NT2/D1 (cell line): ENCODE measurements at regions not wholly inside any gene's neighbourhood (a gene's known extent, or its start where the extent isn't known, plus 50 kb on each side); places are given as distances from the start of the nearest gene placed in this dataset.

ENCODE experiments used
- DNase-seq: peaks from one replicate; pipeline ENCODE4 v3.0.0-alpha.2; 2011; ENCODE audit warnings: low read depth, low spot score
- H3K27me3 ChIP-seq: 2 replicates; pipeline ENCODE4 v1.6.0; 2011; ENCODE audit warnings: mild to moderate bottlenecking; ENCODE audit not compliant: insufficient read length, insufficient read depth
- H3K36me3 ChIP-seq: 2 replicates; pipeline ENCODE4 v1.6.1; 2011; ENCODE audit warnings: mild to moderate bottlenecking, low read length, mixed read lengths; ENCODE audit not compliant: insufficient read depth, insufficient read length
- H3K4me1 ChIP-seq: 2 replicates; pipeline ENCODE4 v1.5.1; 2011; ENCODE audit not compliant: insufficient read depth, insufficient read length
- H3K4me3 ChIP-seq: 2 replicates; pipeline ENCODE4 v1.5.1; 2011; ENCODE audit warnings: low read depth; ENCODE audit not compliant: insufficient read length
- H3K9ac ChIP-seq: 2 replicates; pipeline ENCODE4 v1.6.0; 2011; ENCODE audit warnings: low read depth; ENCODE audit not compliant: insufficient read length
- H3K9me3 ChIP-seq: 2 replicates; pipeline ENCODE4 v1.5.1; 2011; ENCODE audit warnings: mild to moderate bottlenecking, low read length; ENCODE audit not compliant: insufficient read depth
- SUZ12 ChIP-seq: IDR thresholded peaks from 2 replicates; pipeline ENCODE4 v1.6.1; 2011; ENCODE audit not compliant: insufficient read length, insufficient read depth; ENCODE audit errors: extremely low read depth
- YY1 ChIP-seq: IDR thresholded peaks from 2 replicates; pipeline ENCODE4 v1.6.1; 2011; ENCODE audit not compliant: insufficient read length, insufficient read depth
- ZNF274 ChIP-seq: IDR thresholded peaks from 2 replicates; pipeline ENCODE4 v1.6.1; 2011; ENCODE audit warnings: mild to moderate bottlenecking, low read depth, low read length

DNA sequence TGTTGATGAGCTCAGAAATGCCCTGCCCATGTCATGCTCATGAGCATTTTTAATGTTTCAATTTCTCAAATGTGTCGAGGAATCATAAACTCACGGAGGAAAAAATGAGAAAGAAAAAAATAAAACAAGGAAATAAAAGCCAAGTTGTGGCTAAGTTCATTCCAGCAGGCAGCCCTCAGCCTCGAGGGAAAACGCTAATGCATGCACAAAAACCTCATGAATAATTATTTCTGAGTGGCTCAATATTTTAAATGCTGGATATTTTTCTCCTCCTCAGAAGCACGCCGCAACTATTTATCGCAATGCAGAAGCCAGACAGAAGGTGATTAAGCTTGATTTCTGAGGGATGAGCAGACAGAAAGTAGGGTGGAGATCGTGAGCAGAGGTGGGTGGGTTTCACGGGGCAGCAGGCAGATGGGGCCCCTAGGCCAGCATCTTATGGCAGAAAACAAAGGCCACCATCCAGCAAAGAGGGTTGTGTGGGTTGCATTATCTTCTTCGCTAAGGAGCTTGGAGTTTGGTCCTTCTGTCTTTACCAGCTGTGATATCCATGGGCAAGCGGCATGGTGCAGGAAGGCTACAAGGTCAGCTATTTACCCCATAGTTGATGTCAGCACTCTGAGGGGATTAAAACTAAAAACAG lies 151.5 kb upstream of the LRFN2 start:
- no peaks in the 10 kb centered on the region for H3K27me3 ChIP-seq

DNA sequence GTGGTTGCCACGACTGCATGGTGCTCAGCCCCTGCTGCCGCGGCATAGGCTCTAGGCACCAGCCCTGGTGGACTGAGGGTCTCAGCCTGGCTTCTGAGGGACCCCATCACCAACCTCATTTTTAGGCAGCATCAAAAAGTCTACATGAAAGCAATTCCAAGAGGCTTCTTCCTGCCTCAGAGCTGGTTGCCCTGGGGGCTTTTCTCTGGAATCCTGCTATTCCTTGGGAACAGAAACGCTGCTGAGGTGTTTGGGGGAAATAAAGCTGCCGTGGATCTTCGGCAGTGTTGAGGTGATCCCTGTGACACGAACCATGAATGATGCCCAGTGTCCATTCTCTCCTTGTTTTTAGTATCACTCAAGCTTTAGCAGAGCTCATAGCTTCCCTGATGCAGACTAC lies 148.4 kb upstream of the LRFN2 start:
- Histone ChIP-seq H3K9me3 (no peaks in the 10 kb centered on the region), H3K36me3 (no peaks in the 10 kb centered on the region), H3K4me3 (no peak overlapping the region), H3K9ac (no peak overlapping the region), H3K4me1 (peaks cover 5% of the 10 kb centered on the region), H3K27me3 (no peaks in the 10 kb centered on the region)
- TF ChIP-seq ZNF274, result no peak
- no peak for TF ChIP-seq YY1
- no peak for TF ChIP-seq SUZ12
- DNase-seq, result no peak

More for the DNA sequence above, 151.5 kb upstream of the LRFN2 start:
- Histone ChIP-seq H3K36me3 (no peaks in the 10 kb centered on the region), H3K4me1 (peaks cover 5% of the 10 kb centered on the region), H3K4me3 (no peak overlapping the region), H3K9me3 (no peaks in the 10 kb centered on the region), H3K9ac (no peak overlapping the region)
- TF ChIP-seq ZNF274, result no peak
- TF ChIP-seq YY1, result no peak
- no peak for TF ChIP-seq SUZ12
- DNase-seq, result no peak

DNA sequence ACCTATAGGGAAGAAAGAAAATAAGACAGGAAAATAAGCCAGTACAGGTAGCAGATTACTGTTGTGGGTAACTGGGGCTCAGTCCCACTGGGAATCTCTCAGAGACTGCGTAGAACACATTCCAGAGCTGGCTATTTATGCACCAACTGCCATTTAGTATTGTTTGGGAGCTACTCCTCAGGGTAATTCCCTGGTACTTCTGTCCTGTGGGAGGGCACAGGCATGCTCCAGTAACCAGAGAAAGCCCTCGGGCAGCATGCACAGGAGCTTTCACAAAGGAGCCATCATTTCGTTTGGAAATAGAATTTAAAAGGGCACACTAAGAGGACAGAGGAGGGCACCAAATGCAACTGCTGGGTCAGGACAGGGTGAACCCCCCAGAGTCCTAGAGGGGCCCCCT lies 148.0 kb upstream of the LRFN2 start:
- no peak for TF ChIP-seq YY1
- no peak for TF ChIP-seq ZNF274
- TF ChIP-seq SUZ12, result no peak

DNA sequence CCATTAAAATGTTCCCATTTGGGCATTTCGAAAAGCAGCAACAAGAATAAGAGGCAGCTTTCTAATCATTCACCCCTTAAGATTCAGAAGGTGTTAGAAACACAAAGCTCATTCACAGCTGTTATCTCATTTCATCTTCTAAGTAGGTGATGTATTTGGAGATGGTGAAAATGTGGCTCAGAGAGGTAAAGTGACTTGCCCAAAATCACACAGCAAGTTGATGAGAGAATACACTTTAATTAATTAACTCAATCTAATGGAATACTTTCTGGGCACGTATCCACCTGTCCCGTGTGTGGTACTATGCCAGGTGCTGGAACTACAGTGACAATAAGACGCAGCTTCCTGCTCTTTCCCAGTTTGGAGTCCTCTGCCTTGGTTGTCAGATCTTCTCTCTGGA lies 147.4 kb upstream of the LRFN2 start:
- no peaks in the 10 kb centered on the region for H3K36me3 ChIP-seq
- H3K27me3 ChIP-seq, result no peaks in the 10 kb centered on the region
- peaks cover 10% of the 10 kb centered on the region for H3K4me1 ChIP-seq
- H3K9ac ChIP-seq, result no peak overlapping the region
- H3K4me3 ChIP-seq, result no peak overlapping the region
- DNase-seq, result no peak
- TF ChIP-seq YY1 (no peak), SUZ12 (no peak), ZNF274 (no peak)
- no peaks in the 10 kb centered on the region for H3K9me3 ChIP-seq

More for the DNA sequence above, 148.0 kb upstream of the LRFN2 start:
- Histone ChIP-seq H3K9me3 (no peaks in the 10 kb centered on the region), H3K9ac (no peak overlapping the region), H3K36me3 (no peaks in the 10 kb centered on the region), H3K4me1 (peaks cover 6% of the 10 kb centered on the region), H3K27me3 (no peaks in the 10 kb centered on the region), H3K4me3 (no peak overlapping the region)
- no peak for DNase-seq

DNA sequence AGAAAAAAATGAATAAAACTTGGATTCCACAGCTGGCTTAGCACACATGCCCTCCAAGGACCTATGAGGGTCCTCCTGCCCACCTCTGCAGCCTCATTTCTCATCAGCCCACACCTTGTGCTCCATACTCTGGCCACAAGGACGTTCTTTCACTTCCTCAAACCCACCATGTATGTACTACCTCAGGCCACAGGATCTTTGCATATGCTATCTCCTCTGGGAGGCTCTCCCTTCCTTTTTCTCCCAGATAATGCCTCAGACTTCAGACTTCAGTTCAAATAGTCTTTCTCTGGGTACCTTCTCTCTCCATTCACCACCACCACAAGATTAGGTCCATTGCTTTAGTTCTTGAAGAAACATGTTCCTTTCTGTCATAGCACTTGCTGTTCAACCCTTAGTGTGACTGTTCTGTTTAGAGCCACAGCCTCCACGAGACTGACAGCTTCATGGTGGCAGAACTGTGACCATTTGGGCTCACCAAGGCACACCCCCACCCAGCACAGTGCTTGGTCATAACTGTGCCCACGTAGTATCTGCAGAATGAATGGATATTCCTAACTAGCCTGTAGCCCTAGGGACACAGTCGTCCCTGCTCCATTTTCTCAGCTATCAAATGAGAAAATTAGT lies 146.7 kb upstream of the LRFN2 start:
- H3K9ac ChIP-seq, result no peak overlapping the region
- peaks cover 10% of the 10 kb centered on the region for H3K4me1 ChIP-seq
- H3K9me3 ChIP-seq, result no peaks in the 10 kb centered on the region
- H3K36me3 ChIP-seq, result no peaks in the 10 kb centered on the region
- TF ChIP-seq SUZ12 (no peak), YY1 (no peak), ZNF274 (no peak)
- no peak overlapping the region for H3K4me3 ChIP-seq
- no peaks in the 10 kb centered on the region for H3K27me3 ChIP-seq
- DNase-seq, result no peak

DNA sequence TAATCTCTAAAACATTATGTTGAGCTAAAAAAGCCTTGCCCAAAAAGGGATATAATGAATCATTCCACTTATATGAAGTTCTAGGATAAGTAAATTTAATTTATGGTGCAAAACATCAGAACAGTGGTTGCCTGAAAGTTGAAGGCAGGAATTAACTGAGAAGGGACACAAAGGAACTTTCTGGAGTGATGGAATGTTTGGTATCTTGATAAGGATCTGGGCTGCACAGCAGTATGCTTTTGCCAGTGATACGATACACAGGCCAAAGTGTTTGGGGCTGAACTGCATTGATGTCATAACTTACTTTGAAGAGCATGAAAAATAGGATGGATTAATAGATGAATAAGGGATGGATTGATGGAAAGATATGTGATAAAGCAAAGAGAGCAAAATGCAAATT lies 146.1 kb upstream of the LRFN2 start:
- Histone ChIP-seq H3K36me3 (no peaks in the 10 kb centered on the region), H3K4me1 (peaks cover 10% of the 10 kb centered on the region), H3K9ac (no peak overlapping the region), H3K9me3 (no peaks in the 10 kb centered on the region), H3K4me3 (no peak overlapping the region), H3K27me3 (no peaks in the 10 kb centered on the region)
- no peak for DNase-seq
- no peak for TF ChIP-seq ZNF274
- TF ChIP-seq SUZ12, result no peak
- TF ChIP-seq YY1, result no peak

DNA sequence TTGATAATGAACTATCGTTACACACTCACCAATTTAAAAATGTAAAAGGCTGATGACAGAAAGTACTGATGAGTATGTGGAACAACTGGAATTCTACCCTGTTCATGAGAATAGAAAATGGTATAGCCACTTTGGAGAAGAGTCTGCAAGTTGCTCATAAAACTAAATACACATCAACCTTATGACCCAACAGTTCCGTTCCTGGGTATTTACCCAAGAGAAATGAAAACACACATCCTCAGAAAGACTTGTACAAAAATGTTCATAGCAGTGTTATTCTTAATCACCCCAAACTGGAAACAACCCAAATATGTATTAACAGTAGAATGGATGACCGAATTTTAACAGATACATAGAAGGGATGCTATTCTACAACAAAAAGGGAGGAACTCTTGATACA lies 145.7 kb upstream of the LRFN2 start:
- TF ChIP-seq YY1 (no peak), ZNF274 (no peak), SUZ12 (no peak)
- no peaks in the 10 kb centered on the region for H3K27me3 ChIP-seq
- no peak overlapping the region for H3K9ac ChIP-seq
- no peak for DNase-seq
- H3K36me3 ChIP-seq, result no peaks in the 10 kb centered on the region
- peaks cover 10% of the 10 kb centered on the region for H3K4me1 ChIP-seq
- no peaks in the 10 kb centered on the region for H3K9me3 ChIP-seq
- no peak overlapping the region for H3K4me3 ChIP-seq
